Neural progenitor cell (in vitro differentiated cells): ENCODE measurements at regions not wholly inside any gene's neighbourhood (a gene's known extent, or its start where the extent isn't known, plus 50 kb on each side); places are given as distances from the start of the nearest gene placed in this dataset.

Source experiments
- EZH2phosphoT487 ChIP-seq: fragments of 200-600 bp; sonication (generic); IDR thresholded peaks from 2 replicates; pipeline ENCODE4 v1.6.1; 2017; ENCODE audit warnings: antibody characterized with exemption
- TF ChIP-seq, protein P1 (sequence below): fragments of 200-600 bp; sonication (generic); IDR thresholded peaks from 2 replicates; pipeline ENCODE4 v1.5.1; 2017; ENCODE audit warnings: antibody characterized with exemption, mild to moderate bottlenecking

DNA sequence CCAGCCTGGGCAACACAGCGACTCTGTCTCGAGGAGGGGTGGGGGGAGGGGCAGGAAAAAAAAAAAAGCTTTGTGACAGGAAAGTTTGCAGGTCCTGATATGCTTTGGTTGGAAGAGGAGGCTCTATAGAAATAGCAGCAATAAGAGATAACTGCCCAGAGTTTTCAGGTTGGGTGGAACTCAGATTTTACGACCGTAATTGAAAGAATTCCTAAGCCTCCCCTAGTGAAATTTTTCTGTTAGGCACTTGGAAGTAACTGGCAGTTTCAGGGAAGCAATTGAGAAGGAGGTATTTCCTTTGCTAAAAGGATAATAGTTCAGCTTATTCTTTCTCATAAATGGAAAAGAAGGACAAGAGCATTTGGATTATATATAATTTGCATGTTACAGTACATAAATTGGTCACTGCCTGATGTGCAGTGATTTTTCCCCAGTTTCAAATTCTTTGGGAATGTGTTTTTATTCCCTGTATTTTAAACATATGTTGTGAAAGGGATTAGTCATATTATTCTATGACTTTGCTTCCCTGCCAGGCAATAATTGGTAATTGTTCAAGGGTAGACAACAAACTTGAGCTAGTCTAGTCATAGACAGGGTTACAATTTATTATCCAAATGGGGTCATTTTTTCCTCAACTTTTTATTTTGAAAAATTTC lies 452.8 kb downstream of the AEBP2 start:
- TF ChIP-seq, protein P1, sequence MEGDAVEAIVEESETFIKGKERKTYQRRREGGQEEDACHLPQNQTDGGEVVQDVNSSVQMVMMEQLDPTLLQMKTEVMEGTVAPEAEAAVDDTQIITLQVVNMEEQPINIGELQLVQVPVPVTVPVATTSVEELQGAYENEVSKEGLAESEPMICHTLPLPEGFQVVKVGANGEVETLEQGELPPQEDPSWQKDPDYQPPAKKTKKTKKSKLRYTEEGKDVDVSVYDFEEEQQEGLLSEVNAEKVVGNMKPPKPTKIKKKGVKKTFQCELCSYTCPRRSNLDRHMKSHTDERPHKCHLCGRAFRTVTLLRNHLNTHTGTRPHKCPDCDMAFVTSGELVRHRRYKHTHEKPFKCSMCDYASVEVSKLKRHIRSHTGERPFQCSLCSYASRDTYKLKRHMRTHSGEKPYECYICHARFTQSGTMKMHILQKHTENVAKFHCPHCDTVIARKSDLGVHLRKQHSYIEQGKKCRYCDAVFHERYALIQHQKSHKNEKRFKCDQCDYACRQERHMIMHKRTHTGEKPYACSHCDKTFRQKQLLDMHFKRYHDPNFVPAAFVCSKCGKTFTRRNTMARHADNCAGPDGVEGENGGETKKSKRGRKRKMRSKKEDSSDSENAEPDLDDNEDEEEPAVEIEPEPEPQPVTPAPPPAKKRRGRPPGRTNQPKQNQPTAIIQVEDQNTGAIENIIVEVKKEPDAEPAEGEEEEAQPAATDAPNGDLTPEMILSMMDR = no peak
- no peak for TF ChIP-seq EZH2phosphoT487
